CD14-positive monocyte (primary cell): ENCODE measurements at regions not wholly inside any gene's neighbourhood (a gene's known extent, or its start where the extent isn't known, plus 50 kb on each side); places are given as distances from the start of the nearest gene placed in this dataset.
"Not testable (repeated sequence)": the region's sequence is repeated elsewhere in the genome, so short reads cannot be mapped to it uniquely, and the experiment has no call there.

Experiments
- DNase-seq, 3 donors: peaks; one replicate each; pipeline ENCODE4 v3.0.0-alpha.2; 2011 to 2022
- H2AFZ ChIP-seq: 2 replicates; pipeline ENCODE4 v1.6.0; 2012; ENCODE audit warnings: mild to moderate bottlenecking, low read depth, low read length, inconsistent platforms; ENCODE audit not compliant: insufficient read depth, poor library complexity, severe bottlenecking
- H3K27ac ChIP-seq, 2 donors: 1 replicate in 1 of 2; 2 replicates in 1 of 2; pipeline ENCODE4 v1.5.1; 2012 to 2013; ENCODE audit warnings: low read length in 2 of 2, control low read depth in 1 of 2, inconsistent platforms in 1 of 2, low read depth in 1 of 2, mild to moderate bottlenecking in 1 of 2
- H3K27me3 ChIP-seq, 2 donors: one replicate each; pipeline versions ENCODE4 v1.6.0 to v1.6.1; 2011 to 2013; ENCODE audit warnings: low read length in 2 of 2; ENCODE audit not compliant: control insufficient read depth in 2 of 2, insufficient read depth in 2 of 2
- H3K36me3 ChIP-seq, 2 donors: replicated peaks in 1 of 2; 1 replicate in 1 of 2; 2 replicates in 1 of 2; pipeline versions ENCODE4 v1.5.1 to v1.6.1; 2012 to 2013; ENCODE audit warnings: low read length in 2 of 2, control low read depth in 1 of 2, inconsistent platforms in 1 of 2, mild to moderate bottlenecking in 1 of 2; ENCODE audit not compliant: insufficient read depth in 2 of 2, control insufficient read depth in 1 of 2
- H3K4me1 ChIP-seq, 2 donors: 1 replicate in 1 of 2; 2 replicates in 1 of 2; pipeline versions ENCODE4 v1.5.1 to v1.6.1; 2012 to 2013; ENCODE audit warnings: low read length in 2 of 2, control low read depth in 1 of 2, inconsistent platforms in 1 of 2, mild to moderate bottlenecking in 1 of 2, moderate library complexity in 1 of 2; ENCODE audit not compliant: insufficient read depth in 2 of 2, control insufficient read depth in 1 of 2
- H3K4me2 ChIP-seq: replicated peaks from 2 replicates; pipeline ENCODE3; 2012; ENCODE audit warnings: low read length, moderate library complexity, mild to moderate bottlenecking; ENCODE audit not compliant: poor library complexity, severe bottlenecking; ENCODE audit errors: extremely low read depth
- H3K4me3 ChIP-seq, 3 experiments: fragments of 200-600 bp in 1 of 3; sonication (generic) in 1 of 3; replicated peaks in 1 of 3; 1 replicate in 2 of 3; 2 replicates in 1 of 3; pipeline ENCODE4 v1.5.1; 2011 to 2013; ENCODE audit warnings: low read length in 3 of 3, mild to moderate bottlenecking in 3 of 3, control low read depth in 2 of 3, low read depth in 2 of 3, inconsistent platforms in 1 of 3, moderate library complexity in 1 of 3
- H3K79me2 ChIP-seq: 2 replicates; pipeline ENCODE4 v1.6.0; 2012; ENCODE audit warnings: mild to moderate bottlenecking, control low read depth, inconsistent platforms, low read length, moderate library complexity; ENCODE audit not compliant: insufficient read depth
- H3K9ac ChIP-seq: 2 replicates; pipeline ENCODE4 v1.6.0; 2017; ENCODE audit warnings: low read length, mild to moderate bottlenecking; ENCODE audit not compliant: insufficient read depth, poor library complexity, severe bottlenecking
- H3K9me3 ChIP-seq, 2 donors: replicated peaks in 1 of 2; 1 replicate in 1 of 2; 2 replicates in 1 of 2; pipeline versions ENCODE4 v1.5.1 to v1.6.1; 2012 to 2013; ENCODE audit warnings: low read length in 2 of 2, control low read depth in 1 of 2; ENCODE audit not compliant: control insufficient read depth in 1 of 2, insufficient read depth in 1 of 2
- H4K20me1 ChIP-seq: 2 replicates; pipeline ENCODE4 v1.6.0; 2012; ENCODE audit warnings: mild to moderate bottlenecking, low read length, control low read depth, moderate library complexity; ENCODE audit not compliant: insufficient read depth
- H3K27ac Mint-ChIP-seq, 7 donors: one replicate each; pipeline ENCODE4 v1.8.0; 2020; ENCODE audit warnings: mild to moderate bottlenecking in 7 of 7, mixed read lengths in 7 of 7, moderate library complexity in 6 of 7, inconsistent platforms in 2 of 7
- H3K27me3 Mint-ChIP-seq, 3 donors: one replicate each; pipeline ENCODE4 v1.8.0; 2021 to 2022; ENCODE audit warnings: low read depth in 3 of 3, mild to moderate bottlenecking in 3 of 3, mixed read lengths in 3 of 3, moderate library complexity in 3 of 3, inconsistent platforms in 1 of 3
- H3K36me3 Mint-ChIP-seq, 2 donors: one replicate each; pipeline ENCODE4 v1.8.0; 2020; ENCODE audit warnings: mixed read lengths in 2 of 2, inconsistent platforms in 1 of 2, mild to moderate bottlenecking in 1 of 2
- H3K4me1 Mint-ChIP-seq: one replicate; pipeline ENCODE4 v1.8.0; 2020; ENCODE audit warnings: mild to moderate bottlenecking, mixed read lengths
- H3K4me3 Mint-ChIP-seq, 2 donors: one replicate each; pipeline ENCODE4 v1.8.0; 2020; ENCODE audit warnings: mild to moderate bottlenecking in 2 of 2, mixed read lengths in 2 of 2, moderate library complexity in 1 of 2
- H3K9me3 Mint-ChIP-seq, 7 donors: one replicate each; pipeline ENCODE4 v1.8.0; 2020 to 2022; ENCODE audit warnings: mixed read lengths in 7 of 7, mild to moderate bottlenecking in 6 of 7, moderate library complexity in 6 of 7, inconsistent platforms in 2 of 7
- WGBS: methylation state at CpG from one replicate; pipeline ENCODE4 v1.1.5; 2013; ENCODE audit warnings: missing lambda C conversion rate; ENCODE audit not compliant: insufficient coverage; 5-methylcytosine and 5-hydroxymethylcytosine counted together
- intact Hi-C, 2 donors: fragments of 100-400 bp; cut with micrococcal nuclease; formaldehyde crosslinking; loops; one replicate each; pipeline versions ENCODE4 v1.15.0 to v1.15.1; 2023
- TF ChIP-seq, protein P1 (sequence below): fragments of 200-600 bp; IDR thresholded peaks from one replicate; pipeline ENCODE4 v1.8.0; 2022; ENCODE audit warnings: antibody characterized with exemption, mild to moderate bottlenecking

GRCh38 chr5:111922344-111922743, 165.3 kb upstream of the NREP start:
- Histone ChIP-seq H3K36me3 (no peaks in the 10 kb centered on the region), H3K79me2 (no peaks in the 10 kb centered on the region), H3K27me3 (no peaks in the 10 kb centered on the region), H3K4me3 (no peak overlapping the region), H3K4me2 (no peak overlapping the region), H3K27ac (no peak overlapping the region), H4K20me1 (no peaks in the 10 kb centered on the region), H3K9me3 (no peaks in the 10 kb centered on the region), H3K9ac (no peak overlapping the region), H3K4me1 (peaks cover 0 to under 1% of the 10 kb centered on the region in 2 donors), H2AFZ (no peak overlapping the region)
- WGBS, result no CpG with 5 or more reads among the region's 4 CpGs
- Mint-ChIP-seq H3K4me3 (no peak overlapping the region), H3K4me1 (peaks cover 11% of the 10 kb centered on the region), H3K27ac (no peak overlapping the region), H3K36me3 (no peaks in the 10 kb centered on the region), H3K27me3 (peaks cover 0 to 1% (median 0%) of the 10 kb centered on the region in 3 donors), H3K9me3 (peaks cover 0 to 3% (median 2%) of the 10 kb centered on the region in 7 donors)
- DNase-seq, result no peak
- intact Hi-C loops, result no loop called here
- TF ChIP-seq, protein P1, sequence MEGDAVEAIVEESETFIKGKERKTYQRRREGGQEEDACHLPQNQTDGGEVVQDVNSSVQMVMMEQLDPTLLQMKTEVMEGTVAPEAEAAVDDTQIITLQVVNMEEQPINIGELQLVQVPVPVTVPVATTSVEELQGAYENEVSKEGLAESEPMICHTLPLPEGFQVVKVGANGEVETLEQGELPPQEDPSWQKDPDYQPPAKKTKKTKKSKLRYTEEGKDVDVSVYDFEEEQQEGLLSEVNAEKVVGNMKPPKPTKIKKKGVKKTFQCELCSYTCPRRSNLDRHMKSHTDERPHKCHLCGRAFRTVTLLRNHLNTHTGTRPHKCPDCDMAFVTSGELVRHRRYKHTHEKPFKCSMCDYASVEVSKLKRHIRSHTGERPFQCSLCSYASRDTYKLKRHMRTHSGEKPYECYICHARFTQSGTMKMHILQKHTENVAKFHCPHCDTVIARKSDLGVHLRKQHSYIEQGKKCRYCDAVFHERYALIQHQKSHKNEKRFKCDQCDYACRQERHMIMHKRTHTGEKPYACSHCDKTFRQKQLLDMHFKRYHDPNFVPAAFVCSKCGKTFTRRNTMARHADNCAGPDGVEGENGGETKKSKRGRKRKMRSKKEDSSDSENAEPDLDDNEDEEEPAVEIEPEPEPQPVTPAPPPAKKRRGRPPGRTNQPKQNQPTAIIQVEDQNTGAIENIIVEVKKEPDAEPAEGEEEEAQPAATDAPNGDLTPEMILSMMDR, result no peak

DNA sequence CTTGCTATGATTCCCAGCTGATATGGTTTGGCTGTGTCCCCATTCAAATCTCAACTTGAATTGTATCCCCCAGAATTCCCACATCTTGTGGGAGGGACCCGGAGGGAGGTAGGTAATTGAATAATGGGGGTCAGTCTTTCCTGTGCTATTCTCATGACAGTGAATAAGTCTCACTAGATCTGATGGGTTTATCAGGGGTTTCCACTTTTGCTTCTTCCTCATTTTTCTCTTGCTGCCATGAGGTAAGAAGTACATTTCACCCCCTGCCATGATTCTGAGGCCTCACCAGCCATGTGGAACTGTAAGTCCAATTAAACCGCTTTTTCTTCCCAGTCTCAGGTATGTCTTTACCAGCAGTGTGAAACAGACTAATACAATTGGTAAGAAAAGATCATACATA, 164.7 kb upstream of the NREP start:
- H3K4me2 ChIP-seq, H3K27ac ChIP-seq, H3K27me3 ChIP-seq, H3K36me3 Mint-ChIP-seq, H3K4me3 Mint-ChIP-seq, H2AFZ ChIP-seq, H3K4me1 ChIP-seq, H3K79me2 ChIP-seq, H3K9me3 Mint-ChIP-seq, H4K20me1 ChIP-seq, H3K27me3 Mint-ChIP-seq, H3K36me3 ChIP-seq, H3K9ac ChIP-seq, intact Hi-C loops, H3K27ac Mint-ChIP-seq, DNase-seq, H3K9me3 ChIP-seq, H3K4me3 ChIP-seq: not testable (repeated sequence)
- WGBS, result no CpG with 5 or more reads among the region's 2 CpGs
- H3K4me1 Mint-ChIP-seq, result peaks cover 12% of the 10 kb centered on the region
